Progenitor cell of endocrine pancreas (in vitro differentiated cells): ENCODE measurements at regions not wholly inside any gene's neighbourhood (a gene's known extent, or its start where the extent isn't known, plus 50 kb on each side); places are given as distances from the start of the nearest gene placed in this dataset.
"Not testable (repeated sequence)": the region's sequence is repeated elsewhere in the genome, so short reads cannot be mapped to it uniquely, and the experiment has no call there.

Experiments
- DNase-seq: peaks from one replicate; pipeline ENCODE4 v3.0.0; 2021; ENCODE audit warnings: low spot score; ENCODE audit not compliant: unreplicated experiment
- H3K27ac Mint-ChIP-seq: 2 replicates; pipeline ENCODE4 v1.8.0; 2021; ENCODE audit warnings: mild to moderate bottlenecking, moderate library complexity, mixed read lengths
- H3K27me3 Mint-ChIP-seq: 2 replicates; pipeline ENCODE4 v1.8.0; 2021; ENCODE audit warnings: mixed read lengths
- H3K36me3 Mint-ChIP-seq: 2 replicates; pipeline ENCODE4 v1.8.0; 2022; ENCODE audit warnings: mixed read lengths; ENCODE audit not compliant: insufficient read depth
- H3K4me1 Mint-ChIP-seq: 2 replicates; pipeline ENCODE4 v1.8.0; 2021; ENCODE audit warnings: low read depth, mixed read lengths
- H3K4me3 Mint-ChIP-seq: 2 replicates; pipeline ENCODE4 v1.8.0; 2021; ENCODE audit warnings: low read depth, mild to moderate bottlenecking, moderate library complexity, mixed read lengths
- H3K9me3 Mint-ChIP-seq: 2 replicates; pipeline ENCODE4 v1.8.0; 2021; ENCODE audit warnings: low read depth, mixed read lengths
- CTCF ChIP-seq: fragments of 200-600 bp; sonication (generic); IDR thresholded peaks from one replicate; pipeline ENCODE4 v1.5.0; 2021; ENCODE audit warnings: antibody characterized with exemption, mild to moderate bottlenecking; ENCODE audit not compliant: unreplicated experiment

GRCh38 chr7:82602066-82602465, 158.5 kb upstream of the CACNA2D1 start:
- Mint-ChIP-seq H3K9me3 (no peaks in the 10 kb centered on the region), H3K27ac (no peak overlapping the region), H3K4me1 (no peaks in the 10 kb centered on the region), H3K36me3 (no peaks in the 10 kb centered on the region), H3K27me3 (no peaks in the 10 kb centered on the region), H3K4me3 (no peak overlapping the region)
- no peak for TF ChIP-seq CTCF
- no peak for DNase-seq

DNA sequence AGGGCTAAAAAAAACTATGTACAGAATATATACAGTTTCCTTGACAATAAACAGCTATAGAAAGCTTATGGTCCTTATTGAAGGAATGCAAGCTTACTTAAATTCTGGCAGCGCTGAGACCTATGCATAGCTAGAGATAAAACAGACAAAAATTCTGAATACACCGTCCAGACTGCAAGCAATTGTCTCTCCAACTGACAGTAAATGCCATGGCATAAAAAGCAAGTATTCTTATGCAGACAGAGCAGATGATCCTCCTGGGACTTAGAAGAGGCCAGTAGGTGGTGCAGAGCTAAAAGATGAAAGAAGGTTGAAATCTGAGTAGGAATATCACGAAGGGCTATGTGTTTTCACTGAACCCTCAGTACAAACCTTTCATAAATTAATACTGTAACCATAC, 157.0 kb upstream of the CACNA2D1 start:
- H3K4me1 Mint-ChIP-seq = peaks cover 1% of the 10 kb centered on the region
- TF ChIP-seq CTCF = no peak
- no peaks in the 10 kb centered on the region for H3K27me3 Mint-ChIP-seq
- no peaks in the 10 kb centered on the region for H3K9me3 Mint-ChIP-seq
- no peak overlapping the region for H3K27ac Mint-ChIP-seq
- DNase-seq = no peak
- H3K36me3 Mint-ChIP-seq = no peaks in the 10 kb centered on the region
- no peak overlapping the region for H3K4me3 Mint-ChIP-seq

GRCh38 chr7:82599895-82600294, 156.3 kb upstream of the CACNA2D1 start:
- H3K36me3 Mint-ChIP-seq = no peaks in the 10 kb centered on the region
- H3K4me3 Mint-ChIP-seq = no peak overlapping the region
- peaks cover 1% of the 10 kb centered on the region for H3K4me1 Mint-ChIP-seq
- no peaks in the 10 kb centered on the region for H3K9me3 Mint-ChIP-seq
- H3K27ac Mint-ChIP-seq = no peak overlapping the region
- TF ChIP-seq CTCF = no peak
- no peaks in the 10 kb centered on the region for H3K27me3 Mint-ChIP-seq
- no peak for DNase-seq

- no peak overlapping the region for H3K4me3 Mint-ChIP-seq
- H3K27ac Mint-ChIP-seq = no peak overlapping the region
- H3K27me3 Mint-ChIP-seq = no peaks in the 10 kb centered on the region
- no peaks in the 10 kb centered on the region for H3K9me3 Mint-ChIP-seq
- DNase-seq = no peak
- TF ChIP-seq CTCF = no peak
- no peaks in the 10 kb centered on the region for H3K36me3 Mint-ChIP-seq
- peaks cover 9% of the 10 kb centered on the region for H3K4me1 Mint-ChIP-seq
Measured at GRCh38 chr7:82598958-82599357, 155.4 kb upstream of the CACNA2D1 start.

DNA sequence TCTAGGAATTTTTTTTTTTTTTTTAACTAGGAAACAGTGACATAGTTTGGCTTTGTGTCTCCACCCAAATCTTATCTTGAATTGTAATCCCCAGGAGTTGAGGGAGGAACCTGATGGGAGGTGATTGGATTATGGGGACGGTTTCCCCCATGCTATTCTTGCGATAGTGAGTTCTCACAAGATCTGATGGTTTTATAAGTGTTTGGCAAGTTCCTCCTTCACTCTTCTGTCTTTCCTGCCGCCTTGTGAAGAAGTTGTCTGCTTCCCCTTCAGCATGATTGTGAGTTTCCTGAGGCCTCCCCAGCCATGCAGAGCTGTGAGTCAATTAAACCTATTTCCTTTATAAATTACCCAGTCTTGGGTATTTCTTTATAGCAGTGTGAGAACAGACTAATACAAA, 152.2 kb upstream of the CACNA2D1 start:
- not testable (repeated sequence) for H3K36me3 Mint-ChIP-seq, H3K9me3 Mint-ChIP-seq, DNase-seq, H3K27me3 Mint-ChIP-seq, H3K4me3 Mint-ChIP-seq, H3K27ac Mint-ChIP-seq
- H3K4me1 Mint-ChIP-seq = peaks cover 11% of the 10 kb centered on the region

- Mint-ChIP-seq H3K9me3 (no peaks in the 10 kb centered on the region), H3K4me1 (peaks cover 11% of the 10 kb centered on the region)
Measured at GRCh38 chr7:82595176-82595575, 151.6 kb upstream of the CACNA2D1 start.

More at GRCh38 chr7:82595176-82595575, 151.6 kb upstream of the CACNA2D1 start:
- Mint-ChIP-seq H3K36me3 (no peaks in the 10 kb centered on the region), H3K27ac (no peak overlapping the region), H3K27me3 (no peaks in the 10 kb centered on the region), H3K4me3 (no peak overlapping the region)
- DNase-seq = no peak
- TF ChIP-seq CTCF = no peak
